GM23248 (cell line): ENCODE measurements at regions not wholly inside any gene's neighbourhood (a gene's known extent, or its start where the extent isn't known, plus 50 kb on each side); places are given as distances from the start of the nearest gene placed in this dataset.

Source experiments
- EZH2 ChIP-seq: fragments of 200-600 bp; sonication (generic); IDR thresholded peaks from 2 replicates; pipeline ENCODE4 v1.6.1; 2018; ENCODE audit warnings: antibody characterized with exemption, mild to moderate bottlenecking; ENCODE audit not compliant: insufficient read depth, poor library complexity, severe bottlenecking
- EZH2phosphoT487 ChIP-seq: fragments of 200-600 bp; sonication (generic); IDR thresholded peaks from 2 replicates; pipeline ENCODE4 v1.6.1; 2018; ENCODE audit warnings: antibody characterized with exemption, moderate library complexity, mild to moderate bottlenecking, low read depth; ENCODE audit not compliant: insufficient read depth

GRCh38 chr7:113805976-113806375 is 112.8 kb downstream of the PPP1R3A start:
- TF ChIP-seq EZH2 (no peak), EZH2phosphoT487 (no peak)
